BJ (cell line): ENCODE measurements at regions not wholly inside any gene's neighbourhood (a gene's known extent, or its start where the extent isn't known, plus 50 kb on each side); places are given as distances from the start of the nearest gene placed in this dataset.

Source experiments
- CTCF ChIA-PET: fragments of 350-600 bp; formaldehyde crosslinking; extraction: SDS; loops from one replicate; lab custom pipeline; 2021; ENCODE audit warnings: antibody characterized with exemption, inconsistent platforms; lab: Yijun Ruan, JAX
- POLR2A ChIA-PET: fragments of 300-600 bp; sonication (Branson Sonifier 250); formaldehyde crosslinking; extraction: SDS; loops from one replicate; lab custom pipeline; 2021; ENCODE audit warnings: antibody characterized with exemption; lab: Charles Lee
- DNase-seq: peaks from one replicate; pipeline ENCODE4 v3.0.0-alpha.2; 2011; ENCODE audit warnings: low read depth
- H3K27me3 ChIP-seq: 2 replicates; pipeline ENCODE4 v1.6.0; 2011; ENCODE audit warnings: low read length; ENCODE audit not compliant: control insufficient read depth, insufficient read depth
- H3K36me3 ChIP-seq: 2 replicates; pipeline ENCODE4 v1.5.1; 2011; ENCODE audit warnings: low read length; ENCODE audit not compliant: control insufficient read depth, insufficient read depth
- H3K4me3 ChIP-seq: 2 replicates; pipeline ENCODE4 v1.5.1; 2011; ENCODE audit warnings: low read depth, mild to moderate bottlenecking, control low read depth, low read length
- TF ChIP-seq, protein P1 (sequence below): IDR thresholded peaks from 2 replicates; pipeline ENCODE4 v1.5.1; 2011; ENCODE audit warnings: low read depth, mild to moderate bottlenecking, control low read depth, inconsistent platforms, low read length, moderate library complexity; ENCODE audit not compliant: insufficient read depth

DNA sequence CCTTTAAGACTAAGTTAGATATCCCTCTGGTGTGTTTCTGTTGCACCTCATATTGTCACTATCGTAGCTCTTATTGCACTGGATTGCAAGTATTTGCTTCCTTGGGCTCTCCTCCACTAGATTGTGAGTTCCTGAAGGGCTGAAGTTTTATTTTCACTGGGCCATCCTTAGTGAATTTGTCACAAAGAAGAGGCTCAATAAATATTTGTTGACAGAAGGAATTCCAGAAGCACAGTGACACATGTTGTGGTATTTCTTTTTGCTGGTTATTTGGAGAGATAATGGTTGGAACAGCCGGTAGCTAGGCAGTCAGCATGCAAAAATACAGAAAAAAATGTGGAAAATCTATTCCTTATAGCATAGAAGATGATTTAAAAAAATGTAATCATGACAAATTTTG, 129.9 kb upstream of the ZRANB2 start:
- TF ChIP-seq, protein P1, sequence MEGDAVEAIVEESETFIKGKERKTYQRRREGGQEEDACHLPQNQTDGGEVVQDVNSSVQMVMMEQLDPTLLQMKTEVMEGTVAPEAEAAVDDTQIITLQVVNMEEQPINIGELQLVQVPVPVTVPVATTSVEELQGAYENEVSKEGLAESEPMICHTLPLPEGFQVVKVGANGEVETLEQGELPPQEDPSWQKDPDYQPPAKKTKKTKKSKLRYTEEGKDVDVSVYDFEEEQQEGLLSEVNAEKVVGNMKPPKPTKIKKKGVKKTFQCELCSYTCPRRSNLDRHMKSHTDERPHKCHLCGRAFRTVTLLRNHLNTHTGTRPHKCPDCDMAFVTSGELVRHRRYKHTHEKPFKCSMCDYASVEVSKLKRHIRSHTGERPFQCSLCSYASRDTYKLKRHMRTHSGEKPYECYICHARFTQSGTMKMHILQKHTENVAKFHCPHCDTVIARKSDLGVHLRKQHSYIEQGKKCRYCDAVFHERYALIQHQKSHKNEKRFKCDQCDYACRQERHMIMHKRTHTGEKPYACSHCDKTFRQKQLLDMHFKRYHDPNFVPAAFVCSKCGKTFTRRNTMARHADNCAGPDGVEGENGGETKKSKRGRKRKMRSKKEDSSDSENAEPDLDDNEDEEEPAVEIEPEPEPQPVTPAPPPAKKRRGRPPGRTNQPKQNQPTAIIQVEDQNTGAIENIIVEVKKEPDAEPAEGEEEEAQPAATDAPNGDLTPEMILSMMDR = no peak
- Histone ChIP-seq H3K36me3 (no peaks in the 10 kb centered on the region), H3K27me3 (no peaks in the 10 kb centered on the region), H3K4me3 (no peak overlapping the region)
- POLR2A ChIA-PET = no interaction called here
- CTCF ChIA-PET = no interaction called here
- no peak for DNase-seq

- Histone ChIP-seq H3K4me3 (no peak overlapping the region), H3K36me3 (no peaks in the 10 kb centered on the region), H3K27me3 (no peaks in the 10 kb centered on the region)
- ChIA-PET POLR2A (no interaction called here), CTCF (no interaction called here)
- TF ChIP-seq, protein P1 = no peak
- no peak for DNase-seq
These were observed 122.4 kb upstream of the ZRANB2 start for GRCh38 chr1:71203241-71203640.

DNA sequence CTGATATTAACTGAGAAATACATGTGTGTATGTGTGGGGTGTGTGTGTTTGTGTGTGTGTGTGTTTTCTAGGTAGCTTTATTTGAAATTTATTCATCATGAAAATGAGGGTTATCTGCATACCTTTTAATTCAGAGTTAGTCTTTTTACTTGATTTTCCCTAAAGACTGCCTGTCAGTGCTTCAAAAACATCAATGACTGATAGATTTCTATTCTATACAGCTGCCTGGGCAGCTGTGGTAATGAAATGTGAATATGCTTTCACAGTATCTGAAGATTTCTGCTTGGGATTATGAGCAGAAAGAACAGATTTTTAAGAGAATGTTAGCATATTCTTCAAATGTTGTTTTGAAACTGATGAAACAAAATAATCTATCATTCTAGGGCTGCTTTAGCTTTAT, 119.7 kb upstream of the ZRANB2 start:
- CTCF ChIA-PET = no interaction called here

GRCh38 chr1:71196685-71197084, 115.8 kb upstream of the ZRANB2 start:
- ChIA-PET POLR2A (no interaction called here), CTCF (interaction anchor here (1.1 to 1.4 kb wide), 2 partner anchors 337 to 840 kb away, joined by 3 to 4 read pairs; no protein-coding TSS in a partner anchor)
- no peak overlapping the region for H3K4me3 ChIP-seq
- TF ChIP-seq, protein P1 = peak; percentile 28; the same call in 1 of the 2 replicates
- DNase-seq = no peak
- no peaks in the 10 kb centered on the region for H3K27me3 ChIP-seq
- no peaks in the 10 kb centered on the region for H3K36me3 ChIP-seq

More for the DNA sequence above, 119.7 kb upstream of the ZRANB2 start:
- TF ChIP-seq, protein P1 = no peak
- Histone ChIP-seq H3K36me3 (no peaks in the 10 kb centered on the region), H3K27me3 (no peaks in the 10 kb centered on the region), H3K4me3 (no peak overlapping the region)
- POLR2A ChIA-PET = no interaction called here
- DNase-seq = no peak

DNA sequence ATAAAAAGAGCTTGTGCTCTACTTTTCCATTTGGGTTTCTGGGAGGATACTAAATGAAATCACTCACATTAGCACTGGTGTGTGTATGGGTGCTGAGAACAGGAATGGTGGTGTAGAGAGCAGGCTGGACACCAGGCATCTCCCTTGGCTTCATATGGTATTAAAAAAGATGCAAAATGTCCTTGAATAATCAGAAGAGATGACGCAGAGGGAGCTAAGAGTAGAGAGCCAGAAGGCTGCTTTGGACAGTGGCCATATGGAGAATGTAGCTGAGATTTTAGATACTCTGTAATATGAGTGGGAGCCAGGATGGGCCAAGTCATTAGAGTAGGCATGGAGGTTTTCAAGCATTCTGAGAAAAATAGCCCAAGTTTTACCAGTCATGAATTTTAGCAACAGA, 112.3 kb upstream of the ZRANB2 start:
- no peaks in the 10 kb centered on the region for H3K36me3 ChIP-seq
- ChIA-PET POLR2A (no interaction called here), CTCF (interaction anchor here (0.8 kb wide), 1 partner anchor 256 kb away, joined by 4 read pairs; no protein-coding TSS in a partner anchor)
- H3K27me3 ChIP-seq = no peaks in the 10 kb centered on the region
- no peak overlapping the region for H3K4me3 ChIP-seq
- TF ChIP-seq, protein P1 = no peak
- DNase-seq = no peak
